SKM-1 treated with dmso at 0.1 percent for 144 hours (cell line): ENCODE measurements at regions not wholly inside any gene's neighbourhood (a gene's known extent, or its start where the extent isn't known, plus 50 kb on each side); places are given as distances from the start of the nearest gene placed in this dataset.

Source experiments
- DNase-seq: peaks from one replicate; lab custom pipeline; 2025; ENCODE audit not compliant: unreplicated experiment; lab: John Stamatoyannopoulos, UW

- no peak for DNase-seq
These were observed 782.4 kb upstream of the ZNF608 start for GRCh38 chr5:125528881-125529280.

DNA sequence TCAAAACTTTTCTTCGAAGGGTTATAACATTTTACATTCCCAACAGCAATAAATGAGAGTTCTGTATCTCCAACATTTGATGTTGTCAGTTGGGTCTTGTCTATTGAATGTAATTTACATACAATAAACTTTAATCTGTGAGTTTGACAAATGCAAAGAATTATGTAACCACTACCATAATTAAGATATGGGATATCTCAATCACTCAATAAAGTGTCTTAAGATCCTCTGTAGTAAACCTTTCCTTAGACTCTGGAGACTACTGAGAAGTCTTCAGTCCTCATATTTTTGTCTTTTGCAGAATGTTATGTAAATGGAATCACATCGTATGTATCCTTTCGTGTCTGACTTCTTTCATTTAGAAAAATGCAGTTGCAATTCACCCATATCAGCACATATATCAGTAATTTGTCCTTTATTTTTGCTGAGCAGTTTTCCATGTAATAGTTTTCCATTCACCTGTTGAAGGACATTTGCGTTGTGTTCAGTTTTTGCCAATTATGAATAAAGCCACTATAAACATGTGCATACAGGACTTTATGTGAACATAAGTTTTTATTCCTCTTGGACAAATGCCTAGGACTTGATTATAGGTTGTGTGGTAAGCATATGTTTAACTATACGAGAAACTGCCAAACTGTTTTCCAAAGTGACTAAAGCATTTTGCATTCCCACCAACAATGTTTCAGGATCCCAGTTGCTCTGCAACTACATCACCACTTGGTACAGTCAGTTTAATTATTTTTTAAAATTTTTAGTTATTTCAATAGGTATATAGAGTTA lies 784.6 kb upstream of the ZNF608 start:
- no peak for DNase-seq

DNA sequence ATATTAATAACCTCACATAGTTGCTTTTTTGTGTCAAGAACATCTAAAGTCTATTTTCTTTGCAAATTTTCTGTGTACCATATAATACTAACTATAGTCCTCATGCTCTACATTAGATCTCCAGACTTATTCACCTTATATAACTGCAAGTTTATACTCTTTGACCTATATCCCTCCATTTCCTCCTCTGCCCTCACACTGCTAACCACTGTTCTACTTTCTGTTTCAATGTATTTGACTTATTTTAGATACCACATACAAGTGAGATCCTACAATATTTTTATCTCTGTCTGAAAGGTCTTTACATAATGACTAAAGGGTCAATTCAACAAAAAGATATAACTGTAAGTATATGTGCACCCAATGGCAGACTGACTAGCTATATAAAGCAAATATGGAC lies 789.7 kb upstream of the ZNF608 start:
- DNase-seq, result no peak

DNA sequence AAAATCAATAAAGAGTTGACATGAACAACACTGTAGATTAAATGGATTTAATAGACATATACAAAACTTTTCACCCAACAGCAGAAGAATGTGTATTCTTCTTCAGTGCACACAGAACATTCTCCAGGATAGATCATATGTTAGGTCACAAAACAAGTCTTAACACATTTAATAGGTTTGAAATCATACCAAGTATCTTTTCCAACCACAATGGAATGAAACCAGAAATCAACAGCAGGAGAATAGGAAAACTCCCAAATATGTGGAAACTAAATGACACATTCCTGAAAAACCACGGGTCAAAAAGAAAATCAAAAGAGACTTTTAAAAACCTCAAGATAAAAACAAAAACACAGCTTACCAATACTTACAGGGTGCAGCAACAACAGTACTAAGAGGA lies 790.1 kb upstream of the ZNF608 start:
- DNase-seq, result no peak

DNA sequence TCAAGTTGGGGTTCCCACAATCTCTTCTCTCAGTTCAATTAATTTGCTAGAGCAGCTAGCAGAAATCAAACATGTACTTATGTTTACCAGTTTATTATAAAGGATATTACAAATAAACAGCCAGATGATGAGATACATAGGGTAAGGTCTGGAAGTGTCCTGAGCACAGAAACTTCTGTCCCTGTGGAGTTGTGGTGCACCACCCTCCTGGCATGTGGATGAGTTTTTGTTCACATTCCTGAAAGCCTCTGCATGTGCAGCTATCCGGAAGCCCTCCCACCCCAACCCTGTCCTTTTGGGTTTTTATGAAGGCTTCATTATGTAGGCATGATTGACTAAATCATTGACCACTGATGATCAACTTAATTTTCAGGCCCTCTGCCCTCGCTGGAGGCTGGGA lies 791.2 kb upstream of the ZNF608 start:
- no peak for DNase-seq

- DNase-seq, result no peak
These were observed 792.0 kb upstream of the ZNF608 start for GRCh38 chr5:125538469-125538868.

- DNase-seq, result no peak
These were observed 794.6 kb upstream of the ZNF608 start for GRCh38 chr5:125541085-125541484.

DNA sequence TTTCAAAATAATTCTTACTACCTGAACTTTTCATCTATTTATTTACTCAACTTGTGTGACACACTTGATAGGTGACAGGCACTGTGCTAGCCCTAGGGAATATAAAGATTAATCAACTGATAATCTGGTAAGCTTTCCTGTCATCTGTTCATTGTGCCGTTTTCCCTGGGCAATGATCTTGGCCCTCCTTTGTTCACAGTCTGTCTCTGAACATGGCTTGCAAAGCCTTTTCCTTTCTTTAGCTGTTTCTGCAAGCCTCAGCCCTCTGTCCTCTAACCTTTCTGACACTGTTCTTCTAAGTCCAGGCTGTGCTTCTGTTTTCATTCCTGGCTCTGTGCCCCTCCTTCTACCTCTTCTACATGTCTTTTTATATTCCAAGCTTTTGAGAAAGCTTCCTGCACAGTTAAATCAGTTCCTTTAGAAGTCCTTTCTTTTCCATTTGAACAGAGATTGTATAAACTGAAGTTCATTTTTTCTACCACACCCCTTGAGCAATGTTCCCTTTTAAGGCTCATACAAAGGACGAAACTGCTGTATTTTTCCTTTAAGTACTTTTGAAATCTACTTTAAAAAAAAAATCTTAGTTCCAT lies 803.0 kb upstream of the ZNF608 start:
- no peak for DNase-seq

DNA sequence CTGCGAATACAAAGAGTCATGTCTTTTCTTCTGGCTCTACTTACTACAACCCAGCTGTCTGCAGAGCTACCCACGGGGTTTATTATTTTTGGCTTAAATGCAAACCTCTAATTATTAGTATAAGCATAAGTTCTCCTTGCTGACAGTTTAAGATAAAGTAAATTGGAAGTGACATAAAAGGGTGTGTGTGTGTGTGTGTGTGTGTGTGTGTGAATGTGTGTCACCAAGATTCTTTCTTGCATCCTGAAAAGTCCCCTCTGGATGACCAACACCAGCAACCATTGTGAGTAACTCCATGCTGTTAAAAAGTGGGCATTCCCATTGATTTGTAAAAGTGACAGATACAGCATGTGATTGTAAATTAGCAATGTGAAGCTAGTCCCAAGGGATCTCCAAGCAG lies 803.8 kb upstream of the ZNF608 start:
- no peak for DNase-seq

GRCh38 chr5:125551246-125551645 lies 804.8 kb upstream of the ZNF608 start:
- DNase-seq, result no peak

GRCh38 chr5:125551797-125552196 lies 805.4 kb upstream of the ZNF608 start:
- DNase-seq, result no peak

GRCh38 chr5:125552486-125552885 lies 806.0 kb upstream of the ZNF608 start:
- no peak for DNase-seq

DNA sequence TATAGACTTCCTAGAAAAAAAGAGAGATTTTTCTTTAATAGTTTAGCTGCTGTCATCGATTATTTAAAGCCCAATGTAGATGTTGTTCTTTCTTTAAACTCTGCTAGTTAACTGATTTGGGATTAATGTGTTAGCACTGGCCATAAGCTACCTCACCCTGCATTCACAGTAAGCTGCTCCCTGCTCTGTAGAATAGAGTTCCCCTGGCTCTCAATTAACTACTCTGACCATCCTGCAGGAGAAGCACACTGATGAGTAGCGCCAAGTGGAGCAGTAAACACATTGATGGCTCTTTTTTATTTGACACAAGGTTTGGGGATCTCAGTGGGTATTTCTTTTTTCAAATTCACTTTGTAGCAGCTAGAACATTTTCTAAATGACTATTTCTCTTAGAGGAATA lies 807.9 kb upstream of the ZNF608 start:
- no peak for DNase-seq

- DNase-seq, result no peak
These were observed 809.2 kb upstream of the ZNF608 start for GRCh38 chr5:125555591-125555990.

- DNase-seq, result no peak
These were observed 811.6 kb upstream of the ZNF608 start for GRCh38 chr5:125558016-125558415.

- DNase-seq, result no peak
These were observed 812.0 kb upstream of the ZNF608 start for GRCh38 chr5:125558466-125558865.

GRCh38 chr5:125559296-125559695 lies 812.9 kb upstream of the ZNF608 start:
- DNase-seq, result no peak

DNA sequence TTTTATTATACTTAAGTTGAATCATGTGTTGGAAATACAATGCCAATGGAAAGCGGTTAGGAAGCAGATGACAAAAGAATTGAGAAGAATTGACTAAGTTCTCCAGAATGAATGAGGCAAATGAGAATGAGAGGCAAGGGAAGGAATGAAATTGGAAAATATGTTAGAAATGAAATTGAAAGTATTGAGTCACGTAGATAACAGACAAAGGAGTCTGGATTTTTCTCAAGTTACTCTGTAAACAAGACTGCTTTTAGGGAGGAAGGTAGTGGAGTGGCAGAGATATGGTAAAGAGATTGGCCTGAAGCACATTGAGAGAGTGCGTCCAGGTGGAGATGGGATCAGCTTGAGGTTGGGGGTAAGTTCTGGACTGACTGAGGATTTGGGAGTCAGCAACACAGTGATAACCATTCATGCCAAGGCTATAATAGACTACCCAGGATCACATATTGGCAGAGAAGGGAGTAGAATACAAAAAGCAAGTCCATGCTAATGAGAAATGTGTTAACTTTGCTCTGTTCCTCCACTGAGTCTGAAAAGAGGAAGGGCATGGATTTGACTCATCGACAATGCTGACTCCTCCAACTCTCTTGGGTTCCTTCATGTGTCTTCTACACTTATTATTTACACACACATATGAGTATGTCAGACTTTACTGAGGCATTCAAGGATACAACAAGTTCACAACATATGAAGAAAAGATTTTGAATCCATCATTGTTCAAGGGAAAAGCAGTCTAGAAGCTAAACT lies 814.2 kb upstream of the ZNF608 start:
- DNase-seq, result no peak

GRCh38 chr5:125564317-125564975 lies 818.0 kb upstream of the ZNF608 start:
- no peak for DNase-seq

GRCh38 chr5:125574491-125575044 lies 828.1 kb upstream of the ZNF608 start:
- no peak for DNase-seq

- no peak for DNase-seq
These were observed 828.9 kb upstream of the ZNF608 start for GRCh38 chr5:125575171-125575890.
